ENCODE measurements at regions not wholly inside any gene's neighbourhood (a gene's known extent, or its start where the extent isn't known, plus 50 kb on each side); places are given as distances from the start of the nearest gene placed in this dataset.

- H2BK120ac ChIP-seq (ENCODE audit: low read depth, low read length, poor library complexity, severe bottlenecking), result no peak overlapping the region
- DNase-seq, result no peak
- no peak overlapping the region for H3K4me2 ChIP-seq (ENCODE audit: insufficient read depth, insufficient read length, low read length)
These were observed 131.9 kb upstream of the GPRIN3 start for GRCh38 chr4:89439533-89439932.

More at GRCh38 chr4:89439533-89439932, 131.9 kb upstream of the GPRIN3 start:
- Histone ChIP-seq H2AFZ (ENCODE audit: low read length) (no peak overlapping the region), H2BK15ac (ENCODE audit: low read depth, low read length) (no peak overlapping the region), H3K56ac (ENCODE audit: insufficient read length, low read depth, low read length) (no peak overlapping the region), H3K4me1 (ENCODE audit: insufficient read depth, low read length) (no peaks in the 10 kb centered on the region), H3K79me1 (ENCODE audit: insufficient read depth, low read depth, low read length, poor library complexity, severe bottlenecking) (no peaks in the 10 kb centered on the region), H4K8ac (replicated peaks; ENCODE audit: insufficient read length, low read depth, low read length) (no peak overlapping the region), H3K27me3 (ENCODE audit: insufficient read depth, low read length) (no peaks in the 10 kb centered on the region), H2BK12ac (ENCODE audit: insufficient read length, low read depth, low read length) (no peak overlapping the region), H3K14ac (ENCODE audit: insufficient read depth, low read length) (no peak overlapping the region), H3T11ph (ENCODE audit: low read length) (no peak overlapping the region), H3K4ac (ENCODE audit: low read depth, low read length) (no peak overlapping the region), H2BK20ac (ENCODE audit: low read depth, low read length, poor library complexity, severe bottlenecking) (no peak overlapping the region), H3K23me2 (ENCODE audit: insufficient read length, low read depth, low read length, poor library complexity, severe bottlenecking) (no peaks in the 10 kb centered on the region), H3K9me3 (ENCODE audit: control insufficient read depth, low read depth, low read length) (no peaks in the 10 kb centered on the region), H2AK5ac (ENCODE audit: insufficient read length, low read length) (no peak overlapping the region), H3K79me2 (ENCODE audit: insufficient read depth, low read length) (no peaks in the 10 kb centered on the region), H4K5ac (ENCODE audit: insufficient read length, low read depth, low read length) (no peak overlapping the region), H3K27ac (ENCODE audit: insufficient read length, low read depth, low read length) (no peak overlapping the region), H3K9ac (ENCODE audit: extremely low read depth, insufficient read length, low read length) (no peak overlapping the region), H4K91ac (ENCODE audit: insufficient read length, low read depth, low read length) (no peak overlapping the region), H4K20me1 (ENCODE audit: control insufficient read depth, insufficient read depth, insufficient read length) (no peaks in the 10 kb centered on the region), H2BK5ac (ENCODE audit: insufficient read length, low read length) (no peak overlapping the region), H3K18ac (ENCODE audit: insufficient read length, low read depth, low read length) (no peak overlapping the region), H3K23ac (ENCODE audit: insufficient read length, low read depth, low read length) (no peak overlapping the region)
- Mint-ChIP-seq H3K4me1 (peaks cover 9% of the 10 kb centered on the region in 2 experiments), H3K4me3 (no peak overlapping the region), H3K27ac (no peak overlapping the region; a peak in 1 of 7 replicates), H3K36me3 (ENCODE audit: insufficient read depth in 1 of 3, low read depth in 3 of 3) (peaks cover 0 to 3% (median 3%) of the 10 kb centered on the region in 3 experiments; a peak in 6 of 7 replicates), H3K27me3 (ENCODE audit: low read depth) (no peaks in the 10 kb centered on the region), H3K9me3 (peaks cover 3% of the 10 kb centered on the region in 2 experiments)
- TF ChIP-seq CTCF (conservative IDR thresholded peaks at IDR 0.05), result no peak
- WGBS (ENCODE audit: extremely low coverage, insufficient read length, low lambda C conversion rate), result no CpG with 5 or more reads among the region's 2 CpGs

Measured in H9 (cell line).